HG02943 (cell line): ENCODE measurements at regions not wholly inside any gene's neighbourhood (a gene's known extent, or its start where the extent isn't known, plus 50 kb on each side); places are given as distances from the start of the nearest gene placed in this dataset.

Experiments used
- ATAC-seq: cut with Tn5 transposase; IDR thresholded peaks from one replicate; pipeline ENCODE4 v1.9.1; 2021; ENCODE audit warnings: mild to moderate bottlenecking, low read depth, moderate library complexity; ENCODE audit not compliant: unreplicated experiment

- no peak for ATAC-seq
These were observed 210.8 kb downstream of the GRIN2B start for GRCh38 chr12:13770576-13770975.

- ATAC-seq: no peak
These were observed 211.4 kb downstream of the GRIN2B start for GRCh38 chr12:13769966-13770365.

GRCh38 chr12:13769273-13769672 is 212.1 kb downstream of the GRIN2B start:
- no peak for ATAC-seq

GRCh38 chr12:13764748-13765147 is 216.7 kb downstream of the GRIN2B start:
- no peak for ATAC-seq

- ATAC-seq: no peak
These were observed 232.0 kb downstream of the GRIN2B start for GRCh38 chr12:13749389-13749788.

- ATAC-seq: no peak
These were observed 236.1 kb downstream of the GRIN2B start for GRCh38 chr12:13745111-13745860.

GRCh38 chr12:13744561-13744960 is 236.8 kb downstream of the GRIN2B start:
- no peak for ATAC-seq

- no peak for ATAC-seq
These were observed 241.3 kb downstream of the GRIN2B start for GRCh38 chr12:13740149-13740545.

- ATAC-seq: no peak
These were observed 245.7 kb downstream of the GRIN2B start for GRCh38 chr12:13735734-13736133.

- ATAC-seq: no peak
These were observed 246.7 kb downstream of the GRIN2B start for GRCh38 chr12:13734584-13735152.

GRCh38 chr12:13727707-13728195 is 253.7 kb downstream of the GRIN2B start:
- no peak for ATAC-seq

GRCh38 chr12:13725049-13725448 is 256.4 kb downstream of the GRIN2B start:
- ATAC-seq: no peak

GRCh38 chr12:13724136-13724535 is 257.3 kb downstream of the GRIN2B start:
- no peak for ATAC-seq

- no peak for ATAC-seq
These were observed 261.4 kb downstream of the GRIN2B start for GRCh38 chr12:13719986-13720385.

GRCh38 chr12:13718271-13718670 is 263.1 kb downstream of the GRIN2B start:
- no peak for ATAC-seq

GRCh38 chr12:13716119-13716518 is 265.3 kb downstream of the GRIN2B start:
- ATAC-seq: no peak

- ATAC-seq: no peak
These were observed 267.6 kb downstream of the GRIN2B start for GRCh38 chr12:13713556-13714410.

GRCh38 chr12:13707829-13708228 is 273.6 kb downstream of the GRIN2B start:
- ATAC-seq: no peak

GRCh38 chr12:13702381-13702780 is 279.0 kb downstream of the GRIN2B start:
- no peak for ATAC-seq

- ATAC-seq: no peak
These were observed 279.9 kb downstream of the GRIN2B start for GRCh38 chr12:13701502-13701901.

- ATAC-seq: no peak
These were observed 283.4 kb downstream of the GRIN2B start for GRCh38 chr12:13697973-13698372.
